Astrocyte (in vitro differentiated cells and primary cell): ENCODE measurements at regions not wholly inside any gene's neighbourhood (a gene's known extent, or its start where the extent isn't known, plus 50 kb on each side); places are given as distances from the start of the nearest gene placed in this dataset.

ENCODE experiments used
- CTCF ChIP-seq: IDR thresholded peaks from 2 replicates; pipeline ENCODE4 v1.5.1; 2011; ENCODE audit warnings: low read depth, mild to moderate bottlenecking, inconsistent platforms, low read length, moderate library complexity; ENCODE audit not compliant: insufficient read depth
- EZH2 ChIP-seq: IDR thresholded peaks from 2 replicates; pipeline ENCODE4 v1.6.1; 2012; ENCODE audit warnings: mild to moderate bottlenecking, low read length, inconsistent platforms; ENCODE audit not compliant: insufficient read depth

GRCh38 chr20:52041966-52042365 lies 149.6 kb downstream of the ZFP64 start:
- TF ChIP-seq CTCF = no peak
- no peak for TF ChIP-seq EZH2
